ENCODE measurements at regions not wholly inside any gene's neighbourhood (a gene's known extent, or its start where the extent isn't known, plus 50 kb on each side); places are given as distances from the start of the nearest gene placed in this dataset.

GRCh38 chr7:21030237-21030871 is 243.7 kb upstream of the SP8 start:
- H3K27ac ChIP-seq (ENCODE audit: insufficient read depth, low read length), result no peak overlapping the region
- no peak overlapping the region for H2BK5ac ChIP-seq (ENCODE audit: low read depth, low read length, poor library complexity, severe bottlenecking)
- H3K79me1 ChIP-seq (ENCODE audit: low read depth in 1 of 2, low read length in 2 of 2), result no peaks in the 10 kb centered on the region
- H3K27me3 ChIP-seq (ENCODE audit: control insufficient read depth, insufficient read depth, low read length), result no peaks in the 10 kb centered on the region
- ATAC-seq (ENCODE audit: low read depth) (no peak), DNase-seq (no peak)
- H3K14ac ChIP-seq (replicated peaks; ENCODE audit: low read depth, low read length), result no peak overlapping the region
- H3K4ac ChIP-seq (ENCODE audit: low read depth, low read length), result no peak overlapping the region
- in situ Hi-C loops (cut with MboI; ENCODE audit: low sequenced_read_pairs), result no loop called here
- H3K4me1 ChIP-seq (ENCODE audit: control insufficient read depth, insufficient read depth, low read length), result no peaks in the 10 kb centered on the region
- WGBS, 2 experiments (ENCODE audit: extremely low coverage in 2 of 2, insufficient read length in 1 of 2), result 83% methylated on average over 1 of the region's 7 CpGs; no CpG with 5 or more reads in 1 of the 2 experiments
- no peak overlapping the region for H2BK15ac ChIP-seq (ENCODE audit: low read depth, low read length)
- no peak overlapping the region for H3K4me2 ChIP-seq (ENCODE audit: low read depth, low read length)
- H3K9me1 ChIP-seq (ENCODE audit: insufficient read depth, low read length), result no peaks in the 10 kb centered on the region
- no peak overlapping the region for H3K9ac ChIP-seq (ENCODE audit: low read depth, low read length)
- no peaks in the 10 kb centered on the region for H3K36me3 ChIP-seq (ENCODE audit: control insufficient read depth, insufficient read depth, low read length)
- H2AK5ac ChIP-seq (ENCODE audit: low read depth, low read length), result no peak overlapping the region
- no TSS peak for BruUV-seq (replicated peaks)
- no peak overlapping the region for H4K5ac ChIP-seq (ENCODE audit: low read depth, low read length)
- no peak overlapping the region for H2BK20ac ChIP-seq (ENCODE audit: low read depth, low read length)
- H3K56ac ChIP-seq (ENCODE audit: extremely low read depth, insufficient read depth, low read length), result no peak overlapping the region
- no peaks in the 10 kb centered on the region for H4K20me1 ChIP-seq (ENCODE audit: insufficient read depth, low read length)
- dilution Hi-C loops (cut with HindIII; ENCODE audit: low sequenced_read_pairs, unreplicated experiment), result no loop called here
- no peak overlapping the region for H3K23ac ChIP-seq (ENCODE audit: low read depth, low read length)
- intact Hi-C loops (cut with micrococcal nuclease), result no loop called here
- H2AFZ ChIP-seq (replicated peaks; ENCODE audit: low read length, poor library complexity), result no peak overlapping the region
- H3K9me3 ChIP-seq (ENCODE audit: control insufficient read depth, insufficient read depth, low read length), result peaks cover 13% of the 10 kb centered on the region
- H2BK120ac ChIP-seq (ENCODE audit: low read depth, low read length), result no peak overlapping the region
- no peak overlapping the region for H4K91ac ChIP-seq (ENCODE audit: insufficient read depth, low read depth, low read length)
- H4K8ac ChIP-seq (ENCODE audit: low read depth in 2 of 2, low read length in 2 of 2), result no peak overlapping the region
- H2AK9ac ChIP-seq (replicated peaks; ENCODE audit: low read depth, low read length, poor library complexity), result no peak overlapping the region
- TF ChIP-seq MAZ (IDR thresholded peaks at IDR 0.05; ENCODE audit: borderline replicate concordance, low read depth, low read length) (no peak), ELK1 (IDR thresholded peaks at IDR 0.05; ENCODE audit: borderline replicate concordance, low read depth, low read length) (no peak), MXI1 (IDR thresholded peaks at IDR 0.05; ENCODE audit: borderline replicate concordance, low read depth, low read length) (no peak), RFX5 (IDR thresholded peaks at IDR 0.05; ENCODE audit: low read depth, low read length) (no peak), SMC3 (IDR thresholded peaks at IDR 0.05; ENCODE audit: low read depth, low read length) (no peak), RAD21 (IDR thresholded peaks at IDR 0.05; ENCODE audit: low read length) (no peak), CTCF (conservative IDR thresholded peaks at IDR 0.05; ENCODE audit: low read depth, low read length) (no peak), BHLHE40 (IDR thresholded peaks at IDR 0.05; ENCODE audit: low read depth, low read length) (no peak), FOS (IDR thresholded peaks at IDR 0.05; ENCODE audit: low read depth, low read length) (no peak), CEBPB (IDR thresholded peaks at IDR 0.05; ENCODE audit: low read depth, low read length) (no peak), CHD1 (IDR thresholded peaks at IDR 0.05; ENCODE audit: low read depth, low read length) (no peak), RCOR1 (IDR thresholded peaks at IDR 0.05; ENCODE audit: insufficient replicate concordance, low read length) (no peak), NFE2L2 (IDR thresholded peaks at IDR 0.05; ENCODE audit: low read depth, low read length) (no peak), USF2 (IDR thresholded peaks at IDR 0.05; ENCODE audit: low read depth, low read length) (no peak), MAFK (IDR thresholded peaks at IDR 0.05; ENCODE audit: low read depth, low read length) (no peak)
- ChIA-PET POLR2A (ENCODE audit: unreplicated experiment) (no interaction called here), CTCF (no interaction called here)
- no peak overlapping the region for H3K18ac ChIP-seq (ENCODE audit: low read depth, low read length)
- no peak overlapping the region for H3K4me3 ChIP-seq (ENCODE audit: insufficient read depth, low read depth, low read length)
